MM.1S (cell line): ENCODE measurements at regions not wholly inside any gene's neighbourhood (a gene's known extent, or its start where the extent isn't known, plus 50 kb on each side); places are given as distances from the start of the nearest gene placed in this dataset.

Experiments used
- EZH2 ChIP-seq: fragments of 300-600 bp; sonication (generic); optimal IDR thresholded peaks from 2 replicates; pipeline ENCODE3; 2017; ENCODE audit warnings: low read depth, mild to moderate bottlenecking, antibody characterized with exemption, low read length, mixed read lengths
- TF ChIP-seq, protein P1 (sequence below): fragments of 300-600 bp; sonication (generic); IDR thresholded peaks from 2 replicates; pipeline ENCODE4 v1.5.1; 2016; ENCODE audit warnings: antibody characterized with exemption, low read length, mixed read lengths

DNA sequence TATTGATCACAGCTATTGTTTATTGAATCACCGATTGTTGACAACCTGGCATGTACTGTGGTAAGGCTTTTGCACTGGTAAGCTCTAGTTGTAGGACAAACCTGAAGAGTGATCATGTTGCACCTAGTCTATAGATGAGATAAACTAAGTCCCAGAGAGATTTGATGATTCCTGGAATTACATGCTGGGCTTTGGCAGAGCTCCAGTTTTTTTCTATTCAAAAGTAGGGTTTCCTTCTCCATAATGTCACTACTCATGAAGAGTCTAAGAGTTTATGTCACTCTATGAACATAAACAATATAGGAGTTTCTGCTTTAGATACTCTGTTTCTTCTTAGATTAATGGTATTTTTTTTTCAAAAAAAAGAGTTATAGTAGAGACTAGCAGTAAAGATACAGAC lies 72.0 kb downstream of the BMP4 start:
- TF ChIP-seq, protein P1, sequence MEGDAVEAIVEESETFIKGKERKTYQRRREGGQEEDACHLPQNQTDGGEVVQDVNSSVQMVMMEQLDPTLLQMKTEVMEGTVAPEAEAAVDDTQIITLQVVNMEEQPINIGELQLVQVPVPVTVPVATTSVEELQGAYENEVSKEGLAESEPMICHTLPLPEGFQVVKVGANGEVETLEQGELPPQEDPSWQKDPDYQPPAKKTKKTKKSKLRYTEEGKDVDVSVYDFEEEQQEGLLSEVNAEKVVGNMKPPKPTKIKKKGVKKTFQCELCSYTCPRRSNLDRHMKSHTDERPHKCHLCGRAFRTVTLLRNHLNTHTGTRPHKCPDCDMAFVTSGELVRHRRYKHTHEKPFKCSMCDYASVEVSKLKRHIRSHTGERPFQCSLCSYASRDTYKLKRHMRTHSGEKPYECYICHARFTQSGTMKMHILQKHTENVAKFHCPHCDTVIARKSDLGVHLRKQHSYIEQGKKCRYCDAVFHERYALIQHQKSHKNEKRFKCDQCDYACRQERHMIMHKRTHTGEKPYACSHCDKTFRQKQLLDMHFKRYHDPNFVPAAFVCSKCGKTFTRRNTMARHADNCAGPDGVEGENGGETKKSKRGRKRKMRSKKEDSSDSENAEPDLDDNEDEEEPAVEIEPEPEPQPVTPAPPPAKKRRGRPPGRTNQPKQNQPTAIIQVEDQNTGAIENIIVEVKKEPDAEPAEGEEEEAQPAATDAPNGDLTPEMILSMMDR: no peak
- no peak for TF ChIP-seq EZH2
